Naive thymus-derived CD8-positive, alpha-beta T cell (primary cell): ENCODE measurements at regions not wholly inside any gene's neighbourhood (a gene's known extent, or its start where the extent isn't known, plus 50 kb on each side); places are given as distances from the start of the nearest gene placed in this dataset.

Experiments
- ATAC-seq, 2 donors: fragments of 150-1000 bp; cut with Tn5 transposase in 1 of 2; sonication (Bioruptor Pico), chemical (Tn5 transposase) in 1 of 2; 1 replicate in 1 of 2; 2 replicates in 1 of 2; pipeline ENCODE4 v1.10.0; 2021; ENCODE audit warnings: mild to moderate bottlenecking in 2 of 2, moderate library complexity in 2 of 2
- POLR2A ChIA-PET: fragments of 350-600 bp; sonication (Branson Sonifier 250); formaldehyde crosslinking; loops from one replicate; lab custom pipeline; 2021; ENCODE audit warnings: antibody characterized with exemption; lab: Charles Lee
- DNase-seq, 10 donors: peaks; one replicate each; pipeline versions ENCODE4 v3.0.0 to v3.0.0-alpha.2; 2020 to 2022
- H3K27ac Mint-ChIP-seq, 10 donors: one replicate each; pipeline ENCODE4 v1.8.0; 2020 to 2022; ENCODE audit warnings: mild to moderate bottlenecking in 10 of 10, mixed read lengths in 10 of 10, moderate library complexity in 4 of 10, inconsistent platforms in 1 of 10
- H3K27me3 Mint-ChIP-seq, 5 donors: one replicate each; pipeline ENCODE4 v1.8.0; 2021 to 2022; ENCODE audit warnings: mixed read lengths in 5 of 5
- H3K36me3 Mint-ChIP-seq, 3 donors: one replicate each; pipeline ENCODE4 v1.8.0; 2020 to 2022; ENCODE audit warnings: mixed read lengths in 3 of 3, mild to moderate bottlenecking in 2 of 3, inconsistent platforms in 1 of 3
- H3K4me1 Mint-ChIP-seq, 4 donors: one replicate each; pipeline ENCODE4 v1.8.0; 2021 to 2022; ENCODE audit warnings: mixed read lengths in 4 of 4
- H3K4me3 Mint-ChIP-seq, 10 donors: one replicate each; pipeline ENCODE4 v1.8.0; 2020 to 2022; ENCODE audit warnings: mild to moderate bottlenecking in 10 of 10, mixed read lengths in 10 of 10, moderate library complexity in 6 of 10, inconsistent platforms in 1 of 10
- H3K9me3 Mint-ChIP-seq, 9 donors: one replicate each; pipeline ENCODE4 v1.8.0; 2020 to 2022; ENCODE audit warnings: mixed read lengths in 9 of 9, mild to moderate bottlenecking in 3 of 9, inconsistent platforms in 1 of 9, moderate library complexity in 1 of 9

- H3K27ac Mint-ChIP-seq = no peak overlapping the region
- no peaks in the 10 kb centered on the region for H3K36me3 Mint-ChIP-seq
- no peak overlapping the region for H3K4me3 Mint-ChIP-seq
- H3K27me3 Mint-ChIP-seq = peaks cover 0 to 4% (median 0%) of the 10 kb centered on the region in 5 donors
- POLR2A ChIA-PET = no interaction called here
- no peaks in the 10 kb centered on the region for H3K4me1 Mint-ChIP-seq
- peaks cover 0 to 10% (median 0%) of the 10 kb centered on the region in 9 donors for H3K9me3 Mint-ChIP-seq
- DNase-seq (no peak), ATAC-seq (no peak)
Observed at GRCh38 chr2:208619993-208620392, 213.4 kb downstream of the PTH2R start.

GRCh38 chr2:208620487-208620978 lies 213.9 kb downstream of the PTH2R start:
- Mint-ChIP-seq H3K27me3 (peaks cover 0 to 4% (median 0%) of the 10 kb centered on the region in 5 donors), H3K4me3 (no peak overlapping the region), H3K9me3 (peaks cover 0 to 10% (median 0%) of the 10 kb centered on the region in 9 donors), H3K27ac (no peak overlapping the region), H3K4me1 (no peaks in the 10 kb centered on the region), H3K36me3 (no peaks in the 10 kb centered on the region)
- DNase-seq (no peak), ATAC-seq (no peak)
- POLR2A ChIA-PET = no interaction called here

- ATAC-seq (no peak), DNase-seq (no peak)
- H3K4me3 Mint-ChIP-seq = no peak overlapping the region
- POLR2A ChIA-PET = no interaction called here
- H3K27me3 Mint-ChIP-seq = peaks cover 0 to 2% (median 0%) of the 10 kb centered on the region in 5 donors
- peaks cover 0 to 12% (median 2%) of the 10 kb centered on the region in 9 donors for H3K9me3 Mint-ChIP-seq
- no peak overlapping the region for H3K27ac Mint-ChIP-seq
- no peaks in the 10 kb centered on the region for H3K36me3 Mint-ChIP-seq
- H3K4me1 Mint-ChIP-seq = no peaks in the 10 kb centered on the region
Observed at GRCh38 chr2:208627110-208627884, 220.7 kb downstream of the PTH2R start.

GRCh38 chr2:208627916-208628315 lies 221.3 kb downstream of the PTH2R start:
- peaks cover 0 to 2% (median 0%) of the 10 kb centered on the region in 5 donors for H3K27me3 Mint-ChIP-seq
- no peaks in the 10 kb centered on the region for H3K36me3 Mint-ChIP-seq
- H3K27ac Mint-ChIP-seq = no peak overlapping the region
- H3K9me3 Mint-ChIP-seq = peaks cover 0 to 15% (median 2%) of the 10 kb centered on the region in 9 donors
- DNase-seq (no peak), ATAC-seq (no peak)
- H3K4me3 Mint-ChIP-seq = no peak overlapping the region
- POLR2A ChIA-PET = no interaction called here
- H3K4me1 Mint-ChIP-seq = no peaks in the 10 kb centered on the region

GRCh38 chr2:208638059-208638458 lies 231.5 kb downstream of the PTH2R start:
- Mint-ChIP-seq H3K4me3 (no peak overlapping the region), H3K27me3 (no peaks in the 10 kb centered on the region), H3K36me3 (no peaks in the 10 kb centered on the region), H3K9me3 (peaks cover 0 to 13% (median 2%) of the 10 kb centered on the region in 9 donors), H3K4me1 (no peaks in the 10 kb centered on the region), H3K27ac (no peak overlapping the region)
- POLR2A ChIA-PET = no interaction called here
- no peak for DNase-seq
- no peak for ATAC-seq

GRCh38 chr2:208642125-208642779 lies 235.7 kb downstream of the PTH2R start:
- H3K4me1 Mint-ChIP-seq = no peaks in the 10 kb centered on the region
- H3K27ac Mint-ChIP-seq = no peak overlapping the region
- H3K27me3 Mint-ChIP-seq = no peaks in the 10 kb centered on the region
- DNase-seq (no peak), ATAC-seq (no peak)
- H3K4me3 Mint-ChIP-seq = no peak overlapping the region
- POLR2A ChIA-PET = no interaction called here
- H3K36me3 Mint-ChIP-seq = no peaks in the 10 kb centered on the region
- peaks cover 0 to 8% (median 1%) of the 10 kb centered on the region in 9 donors for H3K9me3 Mint-ChIP-seq

GRCh38 chr2:208643145-208643544 lies 236.6 kb downstream of the PTH2R start:
- POLR2A ChIA-PET = no interaction called here
- Mint-ChIP-seq H3K4me1 (no peaks in the 10 kb centered on the region), H3K36me3 (no peaks in the 10 kb centered on the region), H3K9me3 (peaks cover 0 to 7% (median 0%) of the 10 kb centered on the region in 9 donors), H3K27ac (no peak overlapping the region), H3K27me3 (no peaks in the 10 kb centered on the region), H3K4me3 (no peak overlapping the region)
- DNase-seq (no peak), ATAC-seq (no peak)

- peaks cover 0 to 7% (median 0%) of the 10 kb centered on the region in 9 donors for H3K9me3 Mint-ChIP-seq
- DNase-seq (no peak), ATAC-seq (no peak)
- POLR2A ChIA-PET = no interaction called here
- no peaks in the 10 kb centered on the region for H3K36me3 Mint-ChIP-seq
- H3K4me3 Mint-ChIP-seq = no peak overlapping the region
- no peak overlapping the region for H3K27ac Mint-ChIP-seq
- H3K27me3 Mint-ChIP-seq = no peaks in the 10 kb centered on the region
- no peaks in the 10 kb centered on the region for H3K4me1 Mint-ChIP-seq
Observed at GRCh38 chr2:208645226-208645625, 238.6 kb downstream of the PTH2R start.

- Mint-ChIP-seq H3K4me3 (no peak overlapping the region), H3K27me3 (no peaks in the 10 kb centered on the region), H3K9me3 (peaks cover 0 to 13% (median 2%) of the 10 kb centered on the region in 9 donors), H3K36me3 (no peaks in the 10 kb centered on the region), H3K27ac (no peak overlapping the region), H3K4me1 (no peaks in the 10 kb centered on the region)
- POLR2A ChIA-PET = no interaction called here
- DNase-seq (no peak), ATAC-seq (no peak)
Observed at GRCh38 chr2:208648368-208648767, 241.8 kb downstream of the PTH2R start.

- POLR2A ChIA-PET = no interaction called here
- no peak for ATAC-seq
- no peaks in the 10 kb centered on the region for H3K27me3 Mint-ChIP-seq
- no peak for DNase-seq
- no peak overlapping the region for H3K4me3 Mint-ChIP-seq
- H3K27ac Mint-ChIP-seq = no peak overlapping the region
- H3K9me3 Mint-ChIP-seq = peaks cover 0 to 13% (median 2%) of the 10 kb centered on the region in 9 donors
- H3K4me1 Mint-ChIP-seq = no peaks in the 10 kb centered on the region
- H3K36me3 Mint-ChIP-seq = no peaks in the 10 kb centered on the region
Observed at GRCh38 chr2:208653383-208653782, 246.8 kb downstream of the PTH2R start.

- POLR2A ChIA-PET = no interaction called here
Observed at GRCh38 chr2:208654056-208654455, 247.5 kb downstream of the PTH2R start.

GRCh38 chr2:208657468-208657867 lies 250.9 kb downstream of the PTH2R start:
- POLR2A ChIA-PET = no interaction called here
- Mint-ChIP-seq H3K27ac (no peak overlapping the region), H3K4me3 (no peak overlapping the region), H3K27me3 (no peaks in the 10 kb centered on the region), H3K4me1 (no peaks in the 10 kb centered on the region), H3K9me3 (peaks cover 0 to 12% (median 3%) of the 10 kb centered on the region in 9 donors), H3K36me3 (no peaks in the 10 kb centered on the region)
- no peak for ATAC-seq
- DNase-seq = no peak

More at GRCh38 chr2:208654056-208654455, 247.5 kb downstream of the PTH2R start:
- H3K27me3 Mint-ChIP-seq = no peaks in the 10 kb centered on the region
- no peaks in the 10 kb centered on the region for H3K4me1 Mint-ChIP-seq
- H3K36me3 Mint-ChIP-seq = no peaks in the 10 kb centered on the region
- H3K4me3 Mint-ChIP-seq = no peak overlapping the region
- ATAC-seq (no peak), DNase-seq (no peak)
- no peak overlapping the region for H3K27ac Mint-ChIP-seq
- H3K9me3 Mint-ChIP-seq = peaks cover 0 to 13% (median 2%) of the 10 kb centered on the region in 9 donors

- H3K36me3 Mint-ChIP-seq = no peaks in the 10 kb centered on the region
- POLR2A ChIA-PET = no interaction called here
- H3K9me3 Mint-ChIP-seq = peaks cover 0 to 3% (median 0%) of the 10 kb centered on the region in 9 donors
- no peak overlapping the region for H3K27ac Mint-ChIP-seq
- H3K4me1 Mint-ChIP-seq = no peaks in the 10 kb centered on the region
- H3K27me3 Mint-ChIP-seq = no peaks in the 10 kb centered on the region
- ATAC-seq (no peak), DNase-seq (no peak)
- H3K4me3 Mint-ChIP-seq = no peak overlapping the region
Observed at GRCh38 chr2:208669394-208669793, 262.8 kb downstream of the PTH2R start.
